Left kidney (tissue), 1 donor: ENCODE measurements at regions not wholly inside any gene's neighbourhood (a gene's known extent, or its start where the extent isn't known, plus 50 kb on each side); places are given as distances from the start of the nearest gene placed in this dataset.

Experiments
- DNase-seq: peaks from one replicate; pipeline ENCODE4 v3.0.0-alpha.2; 2013

DNA sequence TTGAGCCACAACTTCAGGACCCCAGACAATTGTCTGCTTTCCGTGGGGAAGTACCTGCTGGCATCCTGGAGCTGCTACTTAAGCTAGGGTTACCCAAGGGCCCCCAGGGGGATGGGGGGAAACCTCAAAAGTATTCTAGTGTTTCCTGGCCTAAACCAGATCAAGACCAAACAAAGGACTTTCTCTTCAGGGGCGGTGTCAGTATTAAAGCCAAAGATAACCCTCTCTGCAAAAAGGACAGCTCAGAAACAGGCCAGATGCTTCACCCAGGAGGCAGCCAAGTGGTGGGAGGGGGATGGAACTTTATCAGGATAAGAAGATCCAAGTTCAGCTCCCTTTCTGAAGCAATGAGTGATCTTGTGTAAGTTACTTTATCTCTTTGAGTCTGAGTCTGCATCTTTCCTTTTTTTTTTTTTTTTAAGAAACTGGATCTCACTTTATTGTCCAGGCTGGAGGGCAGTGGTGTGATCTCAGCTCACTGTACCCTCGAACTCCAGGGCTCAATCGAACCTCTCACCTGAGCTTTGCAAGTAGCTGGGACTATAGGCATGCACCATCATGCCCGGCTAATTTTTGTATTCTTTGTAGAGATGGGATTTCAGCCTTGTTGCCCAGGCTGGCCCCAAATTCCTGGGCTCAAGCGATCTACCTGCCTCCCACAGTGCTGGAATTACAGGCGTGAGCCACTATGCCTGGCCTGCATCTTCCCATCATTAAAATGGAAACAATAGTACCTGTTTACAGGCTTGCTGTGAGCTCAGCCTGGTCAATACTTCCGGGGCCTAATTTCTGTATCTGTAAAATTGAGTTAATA is 151.8 kb upstream of the PTPRM start:
- DNase-seq, result no peak

DNA sequence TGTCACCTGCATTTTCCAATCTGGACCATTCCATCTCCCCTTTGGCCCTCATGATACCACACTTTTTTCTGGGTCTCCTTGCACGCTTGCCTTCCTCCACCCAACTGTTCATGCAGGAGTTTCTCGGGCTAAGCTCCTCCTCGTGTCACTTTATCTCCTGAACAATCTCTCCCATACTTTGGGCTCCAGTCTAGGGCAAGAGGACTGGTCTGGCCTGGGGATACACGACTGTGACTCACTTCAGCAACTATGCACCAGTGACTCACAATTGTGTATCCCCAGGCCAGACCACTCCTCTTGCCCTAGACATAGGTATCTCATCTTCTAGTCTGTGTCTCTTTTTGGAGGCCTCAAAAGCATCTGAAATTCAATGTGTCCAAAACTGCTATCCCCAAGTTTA is 149.4 kb upstream of the PTPRM start:
- DNase-seq, result no peak

DNA sequence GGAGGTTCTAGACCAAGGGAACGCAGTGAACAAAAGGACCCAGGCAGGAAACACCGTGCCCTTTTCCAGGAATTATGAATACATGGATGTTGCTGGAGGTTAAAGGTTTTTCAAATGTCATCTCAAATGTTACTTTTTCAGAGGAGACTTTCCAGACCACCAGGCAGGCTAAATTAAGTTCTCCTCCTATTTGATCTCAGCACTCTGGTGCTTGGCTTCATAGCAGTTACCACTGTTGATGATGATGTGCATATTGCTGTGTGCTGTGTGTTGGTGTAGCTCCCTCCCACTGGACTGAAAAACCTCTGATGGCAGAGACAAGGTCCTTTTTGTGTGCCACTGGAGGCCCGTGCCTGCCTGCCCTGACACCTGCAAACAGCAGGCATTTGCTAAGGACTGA is 137.3 kb upstream of the PTPRM start:
- DNase-seq, result no peak

DNA sequence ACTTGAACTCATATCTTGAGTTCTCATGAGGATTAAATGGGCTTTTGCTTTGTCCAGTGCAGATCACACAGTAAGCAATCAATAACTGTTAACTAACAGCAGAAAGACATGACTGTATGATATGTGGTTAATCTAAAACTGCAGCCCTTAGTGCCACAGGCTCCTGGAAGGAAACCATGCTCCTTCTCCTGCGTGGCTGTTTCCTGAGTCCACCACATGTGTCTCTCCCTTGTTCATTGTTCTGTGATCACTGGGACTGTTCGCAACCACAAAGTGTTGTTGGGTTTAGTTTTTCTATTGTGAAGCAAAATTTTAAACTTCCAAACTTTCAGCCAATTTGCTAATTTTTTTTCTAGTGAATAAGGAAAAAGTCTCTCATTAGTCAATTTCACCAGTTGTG is 130.9 kb upstream of the PTPRM start:
- DNase-seq, result no peak

DNA sequence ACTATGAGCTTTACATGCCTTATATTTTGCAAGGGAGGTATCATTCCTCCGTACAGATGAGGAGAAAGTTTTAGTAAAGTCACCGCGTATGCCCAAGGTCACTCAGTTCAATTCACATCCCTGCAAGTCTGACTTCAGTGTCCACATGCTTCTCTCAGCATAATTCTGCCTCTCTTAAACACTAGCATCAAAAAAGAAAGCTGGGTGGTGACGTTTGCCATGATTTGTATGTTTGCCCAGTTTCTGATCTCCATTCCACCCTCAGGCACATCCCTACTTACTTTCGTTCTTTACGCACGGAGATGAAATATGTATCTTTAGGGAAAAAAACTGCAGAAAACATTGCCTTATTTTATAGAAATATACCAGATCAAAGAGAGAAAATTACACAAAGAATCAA is 129.2 kb upstream of the PTPRM start:
- no peak for DNase-seq

DNA sequence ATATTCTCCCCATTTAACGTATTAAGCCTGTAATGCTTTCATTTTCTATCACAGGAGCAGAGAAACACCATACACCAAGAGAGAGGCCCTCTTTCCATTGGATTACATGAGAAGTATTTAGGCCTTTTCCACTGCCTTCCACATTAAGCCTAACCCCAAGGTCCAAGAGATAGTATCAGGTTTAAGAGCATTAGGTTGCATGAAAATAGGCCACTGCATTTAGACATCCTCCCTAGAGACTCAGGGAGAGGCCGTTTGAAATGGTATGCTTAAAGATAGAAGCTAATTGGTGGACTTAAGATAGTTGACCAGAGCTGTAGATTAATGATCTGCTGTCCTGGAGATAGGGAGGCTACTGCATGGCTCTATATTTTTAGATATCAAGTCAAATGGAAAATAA is 128.5 kb upstream of the PTPRM start:
- no peak for DNase-seq

DNA sequence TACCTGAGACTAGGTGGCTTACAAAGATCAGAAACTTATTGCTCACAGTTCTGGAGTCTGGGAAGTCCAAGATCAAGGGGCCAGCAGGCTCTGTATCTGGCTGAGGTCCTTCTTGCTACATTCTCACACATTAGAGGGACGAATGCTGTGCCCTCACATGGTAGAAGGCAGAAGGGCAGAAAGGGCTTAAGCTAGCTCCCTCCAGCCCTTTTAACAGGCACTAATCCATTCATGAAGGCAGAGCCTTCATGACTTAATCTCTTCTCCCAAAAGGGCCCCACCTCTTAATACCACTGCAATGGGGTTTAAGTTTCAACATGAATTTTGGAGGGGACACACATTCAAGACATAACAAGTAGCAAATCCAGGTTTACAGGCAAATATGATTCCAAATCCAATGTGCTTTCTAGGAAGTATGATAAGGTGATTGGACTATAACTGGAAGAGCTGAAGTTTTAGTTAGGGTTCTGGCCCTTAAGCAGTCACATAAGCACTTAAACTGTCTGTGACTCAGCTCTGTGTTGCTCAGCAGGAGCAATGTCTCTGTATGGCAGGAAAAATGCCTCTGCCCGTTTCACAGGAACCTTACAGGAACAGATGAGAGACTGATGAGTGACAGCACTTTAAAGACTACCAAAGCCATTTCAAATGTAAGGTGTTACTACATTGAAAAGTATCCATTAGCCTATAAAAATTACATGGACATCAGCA is 119.6 kb upstream of the PTPRM start:
- no peak for DNase-seq

DNA sequence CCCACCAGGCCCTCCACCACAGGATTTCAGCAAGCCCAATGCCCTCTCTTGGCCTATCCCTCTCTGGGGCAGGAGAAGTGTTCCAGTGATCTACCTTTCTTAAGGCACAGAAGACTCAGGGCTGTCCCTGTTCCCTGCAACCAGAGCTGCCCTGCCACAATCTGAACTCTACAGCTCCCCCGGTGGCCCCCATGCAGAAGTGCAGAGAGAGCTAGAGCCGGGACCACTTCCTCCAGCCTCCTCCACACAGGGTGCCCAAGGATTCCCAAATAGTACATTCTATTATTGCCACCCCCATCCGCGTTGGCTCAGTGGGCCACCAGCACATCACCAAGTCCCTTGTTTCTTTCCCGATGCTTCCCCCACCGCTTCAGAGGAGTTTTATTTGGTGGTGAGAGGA is 114.8 kb upstream of the PTPRM start:
- DNase-seq, result no peak

DNA sequence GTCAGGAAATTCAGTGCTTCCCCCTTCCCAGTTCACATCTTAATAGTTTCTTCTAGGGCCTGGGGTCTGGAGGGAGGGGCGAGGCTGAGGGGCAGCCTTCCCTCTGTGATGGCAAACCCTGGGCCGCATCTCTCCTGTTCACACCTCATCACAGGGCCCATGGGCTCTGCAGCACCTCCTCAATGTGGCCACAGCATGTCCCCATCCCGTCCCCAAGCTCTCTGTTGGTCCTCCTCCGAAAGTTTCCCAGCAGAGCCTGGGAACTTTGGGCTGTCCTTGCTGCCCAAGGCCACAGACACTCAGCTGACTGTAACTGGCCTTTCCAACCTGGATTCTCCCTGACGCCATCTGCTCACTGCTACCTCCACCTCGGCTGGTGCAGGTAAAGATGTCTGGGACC is 112.7 kb upstream of the PTPRM start:
- DNase-seq, result no peak

DNA sequence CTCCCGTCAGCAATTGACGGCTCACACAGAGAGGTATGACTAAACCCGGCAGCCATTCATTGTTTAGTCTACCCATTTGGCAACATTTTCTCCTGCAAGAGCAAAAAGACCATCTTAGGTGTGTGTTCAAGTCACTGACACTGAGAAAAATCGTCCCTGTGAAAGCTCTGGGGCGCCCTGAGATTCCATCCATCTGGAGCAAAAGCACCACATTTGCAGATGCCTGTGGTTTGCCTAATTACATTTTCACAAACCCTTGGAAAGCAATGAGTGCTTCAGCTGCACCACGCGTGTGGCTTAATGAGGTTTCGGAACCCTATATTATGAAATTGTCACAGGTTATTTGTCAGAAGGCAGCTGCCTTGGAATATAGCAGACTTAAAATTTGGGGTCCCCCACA is 110.7 kb upstream of the PTPRM start:
- DNase-seq, result no peak

DNA sequence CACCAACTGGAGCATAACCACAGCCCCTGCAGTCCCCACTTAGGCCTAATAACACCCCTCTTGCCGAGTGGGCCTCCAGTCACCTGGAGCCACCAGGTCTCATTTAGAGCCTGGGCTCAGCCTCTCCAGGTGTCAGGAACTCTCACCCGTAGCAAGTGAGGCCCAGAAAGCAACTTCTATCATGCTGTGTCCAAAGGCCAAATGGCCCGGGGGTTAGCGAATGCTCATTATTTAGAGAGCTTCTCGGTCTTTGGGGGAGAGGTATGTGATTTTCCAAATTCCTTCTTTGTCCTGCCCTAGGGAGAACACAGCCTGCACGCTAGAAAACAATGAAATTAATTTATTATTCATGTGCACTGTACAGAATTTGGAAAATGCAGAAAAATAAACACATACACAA is 109.9 kb upstream of the PTPRM start:
- no peak for DNase-seq

DNA sequence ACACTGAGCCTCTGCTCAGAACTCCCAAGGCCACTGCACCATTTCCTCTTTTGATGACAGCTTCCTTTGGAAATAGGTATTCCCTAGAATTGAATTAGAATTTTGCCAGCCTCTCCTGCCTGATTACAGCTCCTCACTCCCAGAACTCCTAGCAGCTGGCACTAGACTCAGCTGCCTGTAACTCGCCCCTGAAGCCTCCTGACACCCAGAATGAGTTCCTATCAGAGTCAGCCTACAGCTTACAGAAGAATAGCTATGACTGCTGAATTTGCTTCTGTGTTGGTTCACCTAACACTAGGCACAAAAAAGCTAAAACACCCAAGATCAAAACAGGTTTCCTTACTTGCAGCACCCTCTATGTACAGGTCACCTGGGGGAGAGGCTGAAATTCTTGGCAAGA is 108.2 kb upstream of the PTPRM start:
- DNase-seq, result no peak

DNA sequence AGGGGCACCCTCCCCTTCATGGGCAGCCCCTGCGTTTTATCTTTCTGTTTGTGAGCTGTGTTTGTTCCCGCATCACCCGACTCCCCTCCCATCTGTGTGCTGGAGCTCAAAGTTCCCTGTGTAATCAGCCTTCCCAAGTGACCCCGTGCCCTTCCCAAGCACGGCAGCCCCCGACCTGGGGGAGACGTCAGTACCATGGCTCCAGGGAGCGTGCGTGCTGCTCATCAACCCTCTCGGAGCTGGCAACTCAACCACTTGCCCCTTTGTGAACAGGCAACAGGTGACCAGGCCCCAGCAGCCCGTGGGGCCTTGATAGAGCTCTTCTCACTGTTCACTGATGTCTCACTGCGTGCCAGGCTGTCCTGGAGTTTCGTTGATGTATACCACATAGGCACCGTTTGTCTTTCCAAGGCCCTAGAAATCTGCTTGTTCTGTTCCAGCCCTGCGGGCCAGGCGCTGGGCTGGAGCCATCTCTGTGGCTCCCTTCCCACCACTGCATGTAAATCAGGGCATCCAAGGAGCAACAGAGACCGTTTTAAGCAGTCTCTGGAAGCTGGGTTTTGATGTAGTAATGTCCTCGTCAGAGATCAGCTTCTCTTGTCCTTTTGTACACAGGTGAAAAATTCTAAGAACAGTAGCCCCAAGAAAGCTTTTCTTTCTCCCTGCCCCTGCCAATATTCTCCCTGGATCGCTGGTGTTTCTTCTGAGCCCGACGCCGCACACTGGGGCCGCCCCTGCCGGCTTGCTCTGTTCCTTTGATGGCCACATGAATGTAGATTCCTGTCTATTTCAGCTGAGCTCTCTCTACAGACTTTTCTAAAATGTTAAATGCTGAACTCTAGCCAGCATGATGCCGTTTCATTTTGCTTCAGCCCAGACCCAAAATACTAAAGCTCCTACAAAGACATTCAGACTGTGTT is 107.0 kb upstream of the PTPRM start:
- DNase-seq, result no peak

DNA sequence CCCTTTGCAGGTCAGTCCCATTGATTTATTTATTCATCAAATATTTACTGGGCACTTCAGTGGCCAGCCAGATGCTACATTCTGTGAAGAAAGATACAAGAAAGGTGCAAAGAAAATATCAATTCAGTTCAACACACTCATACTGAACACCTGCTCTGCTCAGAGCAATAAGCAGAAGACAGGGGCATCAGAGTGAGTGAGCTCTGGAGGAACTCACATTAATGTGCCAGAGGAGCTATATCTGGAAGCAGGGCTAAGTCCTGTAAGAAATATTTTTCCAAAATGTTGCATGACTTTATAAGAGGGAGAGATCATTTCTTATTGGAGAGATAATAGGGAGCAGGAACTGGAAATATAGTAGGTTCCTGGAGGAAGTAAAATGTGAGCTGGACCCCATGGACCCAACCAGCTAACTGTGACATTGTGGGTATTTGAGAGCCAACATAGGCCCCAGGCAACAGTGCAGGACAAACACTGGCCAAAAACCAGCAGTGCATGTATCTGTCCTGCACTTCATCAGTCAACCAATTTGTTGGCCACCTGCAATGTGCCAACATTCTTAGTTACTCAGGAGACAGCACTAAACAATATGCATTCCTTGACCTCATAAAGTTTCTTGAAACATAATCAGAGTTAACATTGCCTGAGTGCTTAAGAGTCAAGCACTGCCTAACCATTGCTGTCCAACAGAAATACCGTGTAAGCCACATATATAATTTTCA is 102.7 kb upstream of the PTPRM start:
- no peak for DNase-seq

DNA sequence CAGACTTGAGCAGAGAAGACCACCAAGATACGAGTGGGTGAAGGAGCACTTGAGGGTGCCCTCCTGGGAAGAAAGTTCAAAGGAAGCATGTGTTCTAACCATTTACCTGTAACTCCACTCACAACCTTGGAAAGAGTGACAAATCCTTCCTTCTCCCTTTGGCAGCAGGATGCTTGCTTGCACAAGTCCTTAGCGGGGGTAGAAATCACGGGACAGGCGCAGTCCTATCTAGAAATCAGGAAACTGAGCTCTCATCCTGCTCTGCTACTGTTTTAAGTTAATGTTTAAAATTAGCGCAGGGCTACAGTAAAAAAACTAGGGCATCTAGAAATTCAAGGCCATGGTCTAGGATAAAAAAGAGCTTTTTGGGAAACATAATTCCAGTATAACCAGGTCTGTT is 100.9 kb upstream of the PTPRM start:
- DNase-seq, result no peak

DNA sequence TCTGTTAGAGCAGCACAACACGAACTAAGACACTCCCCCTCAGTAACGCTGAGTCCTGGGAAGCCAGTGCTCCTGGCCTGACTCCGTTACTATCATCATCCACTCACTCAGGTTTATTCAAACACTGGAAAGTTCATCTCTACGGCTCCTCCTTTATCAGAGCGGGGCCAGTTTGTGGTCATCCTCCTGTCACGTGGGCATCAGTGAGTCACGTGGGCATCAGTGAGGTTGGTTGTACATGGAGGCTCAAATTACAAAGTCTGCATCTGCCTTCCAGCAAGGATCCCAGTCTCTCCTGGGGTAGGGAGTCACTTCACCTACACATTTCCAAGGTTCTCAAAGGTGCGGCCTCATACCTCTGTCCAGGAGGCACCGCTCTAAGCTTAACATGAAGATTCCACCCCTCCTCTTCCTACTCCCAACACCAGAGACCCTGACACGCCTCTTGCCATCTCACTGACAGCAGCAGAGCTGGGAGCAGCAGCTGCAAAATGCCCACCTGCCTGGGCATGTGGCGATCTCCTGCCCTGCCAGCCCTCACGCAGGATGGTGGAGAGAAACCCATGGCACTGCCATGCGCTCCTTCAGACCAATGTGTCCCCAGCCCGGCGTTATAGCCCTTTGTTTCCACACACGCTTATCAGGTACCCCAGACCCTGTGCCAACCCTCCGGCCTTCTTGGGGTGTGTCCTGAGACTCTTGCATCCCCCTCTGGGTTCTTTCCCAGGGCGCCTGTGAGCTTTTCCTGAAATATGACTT is 99.2 kb upstream of the PTPRM start:
- peak; percentile 39 for DNase-seq

DNA sequence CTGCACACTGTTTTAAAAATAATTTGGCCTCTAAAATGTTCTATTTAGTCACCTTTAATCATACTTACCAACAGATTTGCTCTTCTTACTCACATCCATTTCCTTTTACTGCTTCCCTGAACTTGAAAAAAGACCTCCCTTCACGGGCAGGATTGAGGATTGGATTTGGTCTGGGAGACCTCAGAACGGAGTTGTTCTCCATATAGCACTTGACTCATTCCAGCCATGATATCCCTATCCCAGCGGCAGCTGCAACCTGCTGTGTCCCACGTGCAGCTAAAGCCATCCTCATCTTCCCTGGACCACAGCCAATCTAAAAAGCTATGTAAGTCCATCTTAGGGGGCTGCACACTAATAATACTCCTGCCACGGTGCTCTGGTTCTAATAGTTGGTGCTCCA is 97.0 kb upstream of the PTPRM start:
- DNase-seq, result no peak

DNA sequence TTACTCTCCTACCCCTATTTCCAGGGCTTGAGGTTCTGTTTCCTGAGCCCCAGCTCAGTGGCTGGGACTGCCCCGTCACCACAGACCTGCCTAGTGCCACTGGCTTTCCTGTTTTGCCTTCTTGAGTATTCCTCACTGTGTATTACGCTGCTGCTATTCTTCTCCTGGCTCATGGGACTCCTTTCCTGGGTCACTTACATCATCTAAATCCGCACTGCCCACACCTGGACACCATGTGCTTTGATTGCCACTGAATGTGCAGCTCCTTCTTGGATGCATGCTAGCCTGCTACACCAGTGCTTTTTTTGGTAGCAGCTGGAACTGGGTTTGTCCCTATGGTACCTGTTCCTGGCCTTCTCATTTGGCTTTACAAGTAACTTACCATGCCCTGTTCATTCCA is 96.6 kb upstream of the PTPRM start:
- no peak for DNase-seq

DNA sequence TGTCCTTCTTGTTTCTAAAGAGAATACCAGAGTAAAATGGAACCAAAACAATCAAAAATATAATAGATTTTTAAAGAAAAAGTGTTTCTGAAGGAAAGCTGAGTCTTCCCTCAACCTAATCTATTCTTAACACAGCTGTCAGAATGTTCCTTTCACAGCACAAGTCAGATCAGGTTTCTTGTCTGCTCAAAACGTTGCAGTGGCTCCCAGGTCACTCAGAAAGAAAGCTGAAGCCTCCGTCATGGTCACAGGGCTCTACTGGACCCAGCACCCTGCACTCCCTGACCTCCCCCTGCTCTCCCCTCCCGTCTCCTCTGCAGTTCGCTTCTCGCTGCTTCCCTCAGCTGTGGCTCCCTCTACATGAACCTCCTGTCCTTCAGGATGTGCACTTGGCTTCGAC is 90.7 kb upstream of the PTPRM start:
- no peak for DNase-seq

DNA sequence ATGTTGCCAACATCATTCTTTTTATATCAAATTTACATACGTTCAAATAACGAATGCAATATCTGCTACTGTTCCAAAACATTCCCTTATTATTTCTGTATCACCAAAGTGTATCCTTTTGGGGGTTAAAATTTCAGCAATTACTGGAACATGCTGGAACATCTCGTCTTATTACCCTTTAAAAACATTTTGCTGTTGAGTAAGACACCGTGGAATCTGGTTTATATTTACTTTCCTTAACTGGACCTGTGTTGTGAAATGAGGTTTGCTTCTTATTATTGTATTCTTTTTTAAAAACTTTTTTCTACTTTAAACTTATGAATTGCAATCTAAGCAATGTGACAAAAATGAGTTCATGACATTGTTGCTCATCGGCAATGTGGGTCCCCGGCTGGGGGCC is 87.4 kb upstream of the PTPRM start:
- no peak for DNase-seq

DNA sequence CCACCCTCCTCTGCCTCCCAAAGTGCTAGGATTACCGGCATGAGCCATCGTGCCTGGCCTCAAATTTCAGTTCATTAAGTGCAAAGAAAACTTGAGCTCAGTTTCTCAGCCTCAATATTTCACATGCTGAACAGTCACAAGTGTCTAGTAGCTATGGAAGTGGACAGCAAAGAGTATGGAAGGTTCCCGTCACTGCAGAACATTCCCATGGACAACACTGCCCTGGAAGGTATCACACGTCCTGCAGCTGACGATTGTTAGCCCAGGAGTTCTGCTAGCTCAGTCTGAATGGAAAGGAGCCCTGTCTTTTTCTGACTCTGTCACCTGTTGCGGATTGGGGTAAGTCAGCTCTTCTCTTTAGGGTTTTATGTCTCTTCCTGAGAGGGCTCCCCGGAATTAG is 86.2 kb upstream of the PTPRM start:
- no peak for DNase-seq

DNA sequence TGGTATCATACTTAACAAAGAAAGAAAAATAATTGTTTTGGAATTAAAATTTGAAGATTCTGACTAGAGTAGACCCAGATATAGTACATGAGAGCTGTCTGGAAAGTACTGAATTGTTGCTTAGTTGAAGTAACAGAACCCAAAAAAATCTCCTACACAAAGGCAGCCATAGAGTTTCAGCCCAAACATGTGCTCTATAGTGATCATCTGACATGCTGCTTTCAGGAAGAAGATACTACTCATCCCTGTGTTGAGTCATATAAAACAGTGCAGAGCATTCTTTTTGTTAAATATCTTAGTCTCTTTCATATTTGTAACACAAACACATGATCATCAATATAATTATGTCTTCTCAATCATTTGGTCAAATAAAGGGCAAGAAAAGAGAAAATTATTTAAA is 84.8 kb upstream of the PTPRM start:
- DNase-seq, result no peak
